NCI-H146 treated with DMSO at 0.1 percent for 48 hours (cell line): ENCODE measurements at regions not wholly inside any gene's neighbourhood (a gene's known extent, or its start where the extent isn't known, plus 50 kb on each side); places are given as distances from the start of the nearest gene placed in this dataset.
A peak's percentile ranks its signal among the peaks of the same experiment; 100 is the strongest.

Experiments
- DNase-seq: peaks from one replicate; lab custom pipeline; 2025; ENCODE audit not compliant: unreplicated experiment; lab: John Stamatoyannopoulos, UW

DNA sequence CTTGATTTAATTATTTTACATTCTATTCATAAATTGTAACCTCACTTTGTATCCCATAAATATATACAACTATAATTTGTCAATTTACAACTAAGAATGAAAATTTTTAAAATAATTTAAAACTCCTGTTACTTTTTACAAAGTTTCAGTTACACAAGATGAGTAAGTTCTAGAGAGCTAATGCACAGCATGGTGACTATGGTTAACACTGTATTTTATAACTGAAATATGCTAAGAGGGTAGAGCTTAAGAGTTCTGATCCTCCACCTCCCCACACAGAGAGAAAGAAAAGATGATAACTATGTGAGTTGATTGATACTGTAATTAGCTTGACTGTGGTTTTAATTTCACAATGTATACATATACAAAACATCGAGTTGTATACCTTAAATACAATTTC, 412.5 kb upstream of the DDI1 start:
- no peak for DNase-seq

DNA sequence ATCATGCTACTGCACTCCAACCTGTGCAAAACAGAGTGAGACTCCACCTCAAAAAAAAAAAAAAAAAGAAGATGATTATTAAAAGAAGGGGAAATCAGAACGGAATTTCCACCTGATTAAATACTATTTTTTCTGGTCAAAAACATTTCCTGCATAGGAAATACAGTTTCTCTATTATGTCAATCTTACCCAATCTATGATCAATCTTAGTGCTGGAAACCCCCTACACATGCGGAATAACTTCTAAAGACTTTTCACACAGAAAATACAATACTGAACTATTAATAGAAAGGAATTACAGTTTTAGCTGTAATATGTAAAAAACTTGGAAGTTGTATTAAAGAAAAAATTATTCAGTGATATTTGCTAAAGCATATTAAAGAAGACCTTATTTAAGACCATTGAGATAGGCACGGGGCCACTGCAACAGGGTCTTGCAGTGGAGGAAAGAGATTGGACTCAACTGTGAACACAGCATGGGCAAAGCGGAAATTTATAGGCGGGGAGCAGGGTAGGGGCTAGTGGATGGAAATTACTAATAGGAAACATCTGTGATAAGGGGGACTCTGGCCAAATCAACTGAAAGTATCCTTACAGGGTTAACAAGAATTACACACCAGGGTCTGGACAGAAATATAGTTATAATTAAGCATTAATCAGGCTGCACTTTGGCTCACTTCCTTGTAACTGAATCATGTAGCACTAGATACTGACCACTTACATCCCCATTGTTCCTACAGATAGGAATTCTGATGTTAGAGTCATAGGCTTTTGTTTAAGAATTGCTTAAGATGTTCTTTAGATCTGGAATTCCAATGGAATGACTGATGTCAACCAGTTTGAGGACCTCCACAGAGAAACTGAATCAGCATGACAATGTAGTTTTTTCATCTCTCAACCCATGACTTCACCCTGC, 411.5 kb upstream of the DDI1 start:
- DNase-seq = no peak

DNA sequence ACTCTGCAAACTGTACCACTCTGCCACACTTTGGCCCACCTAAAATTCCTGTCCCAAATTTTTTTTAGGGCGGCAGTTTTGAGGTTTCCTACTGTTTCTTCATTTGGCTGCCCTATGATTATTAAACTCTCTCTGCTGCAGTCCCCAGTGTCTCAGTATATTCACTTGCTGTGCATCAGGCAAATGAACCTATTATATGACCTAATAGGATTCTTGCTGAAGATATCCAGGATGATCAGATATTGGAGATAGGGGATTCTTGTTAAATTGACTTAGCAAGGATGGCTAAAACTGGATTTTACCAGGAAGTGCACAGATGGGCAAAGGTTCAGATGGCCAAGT, 410.8 kb upstream of the DDI1 start:
- DNase-seq = no peak

- DNase-seq = no peak
Observed at GRCh38 chr11:103628121-103628520, 408.3 kb upstream of the DDI1 start.

DNA sequence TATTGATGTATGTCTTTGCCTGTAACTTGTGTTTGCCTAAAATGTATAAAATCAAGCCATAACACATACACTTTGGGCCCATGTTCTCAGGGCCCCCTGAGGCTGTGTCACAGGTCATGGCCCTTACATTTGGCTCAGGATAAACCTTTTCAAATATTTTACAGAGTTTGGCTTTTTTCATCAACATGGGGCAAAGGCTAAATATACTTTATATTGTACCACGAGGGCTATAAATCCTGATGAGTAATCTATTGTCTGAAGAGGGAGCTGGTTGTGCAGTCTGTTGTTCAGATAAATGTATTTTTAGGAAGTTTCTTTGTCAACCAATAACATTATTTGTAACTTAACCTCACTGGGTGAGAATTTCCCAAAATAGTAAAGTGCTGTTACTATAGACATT, 404.6 kb upstream of the DDI1 start:
- no peak for DNase-seq

DNA sequence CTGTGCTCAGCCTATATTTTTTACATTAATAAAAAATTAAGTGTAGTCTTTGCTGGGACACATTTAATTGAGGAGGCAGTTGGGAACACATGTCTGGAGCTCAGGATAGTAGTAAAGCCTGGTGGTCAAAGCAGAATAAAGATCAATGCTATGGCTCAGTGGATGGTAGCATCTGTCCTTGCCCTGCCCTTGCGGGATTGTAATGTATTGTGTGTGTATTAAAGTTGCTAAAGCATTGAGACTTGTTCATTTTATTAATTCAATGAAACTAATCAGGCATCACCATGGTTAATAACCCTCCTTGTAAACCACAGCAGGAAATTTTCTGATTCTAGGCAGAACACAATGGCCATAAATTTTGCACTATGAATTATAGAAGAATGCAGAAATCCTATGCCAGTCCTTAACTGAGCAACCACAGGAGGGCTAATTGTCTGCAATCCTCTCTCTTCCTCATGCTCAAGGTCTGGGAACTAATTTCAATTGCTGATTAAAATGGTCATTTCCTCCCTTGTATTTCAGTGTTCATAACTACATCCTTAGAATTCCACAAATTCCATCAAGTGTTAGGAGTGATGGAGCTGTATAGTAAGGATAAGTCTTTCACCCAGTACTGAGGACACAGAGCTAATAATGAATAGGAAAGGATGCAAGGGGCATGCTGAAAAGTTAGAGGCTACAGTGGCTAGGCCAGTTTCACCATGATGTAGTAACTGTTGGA, 403.2 kb upstream of the DDI1 start:
- no peak for DNase-seq

DNA sequence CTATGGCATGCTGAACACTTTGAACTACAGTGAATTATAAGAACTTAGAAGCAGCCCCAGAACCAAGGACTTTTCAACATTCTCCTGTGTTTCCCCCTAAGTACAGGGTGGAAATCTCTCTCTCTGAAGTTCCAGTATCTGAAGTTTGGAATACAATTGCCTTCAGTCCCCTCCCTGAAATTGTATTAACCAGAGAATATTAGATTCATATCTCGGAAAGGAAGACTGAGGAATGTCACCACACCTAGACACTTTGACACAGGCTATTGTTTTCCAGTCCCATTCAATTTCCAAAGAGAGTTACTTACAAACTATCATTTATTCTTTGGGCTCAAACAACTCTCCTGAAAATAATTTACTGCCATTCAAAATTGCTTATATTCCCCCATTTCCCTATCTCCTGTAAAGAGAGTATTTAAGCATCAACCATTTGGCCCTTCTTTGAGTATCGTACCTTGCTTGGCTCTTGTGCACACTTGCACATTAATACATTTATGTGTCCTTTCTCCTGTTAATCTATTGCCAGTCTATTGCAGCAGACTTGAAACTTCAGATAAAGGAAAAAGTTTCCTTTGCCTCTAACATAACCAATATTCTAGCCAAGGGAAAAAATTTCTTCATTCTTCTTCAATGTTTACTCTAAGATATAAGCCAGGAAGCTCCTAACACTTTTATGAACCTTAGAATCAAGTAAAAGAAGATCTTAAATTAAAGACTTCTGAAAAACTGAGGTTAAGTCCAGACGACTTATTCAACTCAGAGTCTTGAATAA, 402.4 kb upstream of the DDI1 start:
- DNase-seq = no peak

DNA sequence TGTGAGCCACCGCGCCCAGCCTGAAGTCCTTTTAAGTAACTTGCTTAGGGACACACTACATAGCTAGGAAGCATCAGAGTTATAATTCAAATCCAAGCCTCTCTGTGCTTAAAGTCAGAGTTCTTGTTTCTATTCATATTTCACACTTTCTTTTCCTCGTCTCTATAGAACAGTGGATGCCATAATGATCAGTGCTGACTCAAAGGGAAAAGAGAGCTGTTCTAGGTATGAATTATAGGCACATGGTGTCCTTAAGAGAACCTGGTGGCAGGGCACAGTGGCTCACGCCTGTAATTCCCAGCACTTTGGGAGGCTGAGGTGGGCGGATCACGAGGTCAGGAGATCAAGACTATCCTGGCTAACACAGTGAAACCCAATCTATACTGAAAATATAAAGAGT, 400.2 kb upstream of the DDI1 start:
- DNase-seq = no peak

DNA sequence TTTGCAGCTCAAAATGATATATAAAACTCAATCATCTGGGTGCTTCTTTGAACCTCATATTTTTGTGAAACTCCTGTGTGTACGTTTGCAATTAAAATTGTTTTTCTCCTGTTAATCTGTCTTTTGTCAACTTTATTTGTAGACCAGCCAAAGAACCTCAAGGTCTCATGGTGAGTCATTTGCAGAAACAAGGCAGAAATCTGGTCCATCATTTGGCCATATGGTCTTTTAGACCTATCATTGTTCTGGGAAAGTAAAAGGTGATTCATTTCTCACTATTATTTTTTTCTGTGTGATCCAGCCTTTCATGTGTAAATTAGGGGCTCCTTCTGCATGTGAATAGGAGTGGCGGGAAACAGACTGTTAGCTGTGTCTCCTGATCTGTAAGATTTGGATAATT, 399.1 kb upstream of the DDI1 start:
- DNase-seq = no peak

DNA sequence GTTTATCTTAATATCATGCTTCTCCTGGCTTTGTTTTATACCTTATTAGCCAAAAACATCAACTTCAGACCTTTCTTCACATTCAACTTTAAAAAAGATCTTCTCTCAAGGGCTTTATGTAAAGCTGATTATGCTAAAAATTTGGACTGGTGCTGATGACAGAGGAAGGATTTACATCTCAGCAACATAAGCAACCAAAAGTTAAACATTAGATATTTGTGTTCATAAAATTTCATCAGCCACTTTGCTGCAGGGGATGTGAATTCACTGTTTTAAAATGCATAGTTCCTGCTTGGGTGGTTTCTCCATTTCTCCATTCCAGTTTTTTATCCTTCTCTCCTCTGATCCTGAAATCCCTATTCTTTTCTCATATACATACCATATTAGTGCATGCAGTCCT, 398.6 kb upstream of the DDI1 start:
- no peak for DNase-seq

DNA sequence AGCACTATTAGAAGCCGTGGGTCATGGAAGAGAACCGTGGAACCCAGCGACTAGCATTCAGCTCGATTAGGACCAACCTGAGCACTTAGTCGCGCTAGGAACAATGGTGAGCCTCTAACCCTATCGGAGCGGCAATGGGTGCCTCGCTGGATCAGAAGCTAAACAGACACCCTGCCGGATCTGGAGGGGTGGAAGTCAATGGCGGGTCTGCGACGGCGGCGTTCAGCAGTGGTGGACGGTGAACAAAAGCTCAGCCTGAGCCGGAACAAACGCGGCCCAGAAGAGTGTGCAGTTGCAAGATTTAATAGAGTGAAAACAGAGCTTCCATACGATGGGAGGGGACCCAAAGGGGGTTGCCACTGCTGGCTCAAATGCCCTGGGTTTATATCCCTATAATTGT, 391.8 kb upstream of the DDI1 start:
- DNase-seq = no peak

- no peak for DNase-seq
Observed at GRCh38 chr11:103648054-103648453, 388.4 kb upstream of the DDI1 start.

DNA sequence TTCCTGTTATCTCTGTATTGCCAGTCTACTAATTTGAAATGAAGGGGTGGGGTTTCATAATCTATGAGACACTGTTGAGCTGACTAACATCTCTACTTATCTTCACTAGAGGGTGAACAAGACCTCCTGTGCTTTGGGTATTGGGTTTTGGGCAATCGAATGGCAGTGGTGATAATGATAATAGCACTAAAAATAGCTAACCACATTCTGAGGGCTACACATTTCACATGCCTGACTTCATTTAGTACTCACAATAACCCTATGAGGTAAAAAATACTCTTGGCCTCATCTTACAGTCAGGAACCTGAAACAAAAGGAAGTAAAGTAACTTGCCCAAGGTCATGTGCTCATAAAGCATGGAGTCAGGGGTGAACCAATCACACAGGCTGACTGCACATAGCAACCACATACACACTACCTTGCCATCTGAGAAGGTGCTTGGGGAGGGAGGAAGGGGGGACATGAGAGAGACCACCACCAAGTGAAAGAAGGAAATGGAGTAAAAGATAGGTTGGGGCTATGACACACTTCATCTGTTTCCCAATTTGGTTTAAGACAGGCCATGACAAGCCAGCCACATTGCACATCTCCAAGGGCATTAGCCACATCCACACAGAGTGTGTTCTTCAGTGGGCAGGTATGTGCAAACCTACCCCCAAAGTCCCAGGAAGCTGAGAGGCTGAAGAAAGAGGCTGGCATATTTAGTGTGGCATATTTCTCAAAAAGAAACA, 387.6 kb upstream of the DDI1 start:
- DNase-seq = no peak

DNA sequence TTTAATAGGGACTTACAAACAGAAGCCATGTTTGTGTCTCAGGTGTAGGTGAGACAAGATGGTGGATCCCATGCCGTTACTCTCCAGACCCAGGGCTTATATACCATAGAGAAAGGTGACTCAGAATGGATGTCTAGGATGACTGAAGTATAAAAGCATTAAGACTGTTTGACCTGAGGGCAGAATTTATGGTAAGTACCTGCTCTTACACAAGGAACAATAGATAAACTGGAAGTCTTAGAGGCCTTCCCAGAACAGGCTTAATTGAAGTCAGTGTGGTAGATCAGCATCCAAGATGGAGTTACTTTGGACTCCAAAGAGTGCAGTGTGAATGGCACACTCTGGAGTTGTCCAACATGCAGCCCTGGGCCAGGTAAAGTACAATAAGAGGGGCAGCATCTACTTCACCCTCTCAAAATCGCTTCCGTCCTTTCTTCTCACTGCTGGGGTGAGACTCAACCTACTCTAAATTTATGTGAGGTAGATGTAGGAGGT, 387.0 kb upstream of the DDI1 start:
- DNase-seq = no peak

GRCh38 chr11:103650330-103650729, 386.1 kb upstream of the DDI1 start:
- DNase-seq = no peak

DNA sequence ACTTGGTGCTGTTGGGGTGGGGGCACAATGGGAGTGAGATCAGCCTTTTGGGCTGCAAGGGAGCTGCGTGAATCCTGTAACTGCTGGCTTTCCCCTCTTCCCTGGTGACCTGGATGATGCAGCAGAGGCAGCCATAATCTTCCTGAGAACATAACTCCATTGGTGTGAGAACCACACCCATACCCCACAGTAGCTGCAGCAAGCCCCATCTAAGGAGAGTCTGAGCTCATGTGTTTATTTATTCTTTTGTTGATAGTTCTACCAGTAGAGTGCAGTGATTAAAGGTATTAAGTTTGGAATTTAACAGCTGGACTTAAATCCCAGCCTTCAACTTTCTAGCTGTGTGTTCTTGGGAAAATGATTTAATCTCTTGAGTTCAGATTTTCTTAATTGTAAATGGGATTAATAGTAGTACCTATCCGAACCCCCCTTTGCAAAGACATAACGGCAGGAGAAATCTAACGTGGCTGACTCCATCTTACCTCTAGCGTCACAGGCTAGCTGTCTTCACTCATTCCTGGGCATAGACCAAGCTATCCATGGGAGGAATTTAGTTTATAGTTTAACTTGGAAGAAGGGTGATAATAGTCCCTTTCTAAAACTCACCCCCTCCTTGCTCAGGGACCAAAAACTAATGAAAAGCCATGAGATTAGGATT, 385.0 kb upstream of the DDI1 start:
- DNase-seq = no peak

DNA sequence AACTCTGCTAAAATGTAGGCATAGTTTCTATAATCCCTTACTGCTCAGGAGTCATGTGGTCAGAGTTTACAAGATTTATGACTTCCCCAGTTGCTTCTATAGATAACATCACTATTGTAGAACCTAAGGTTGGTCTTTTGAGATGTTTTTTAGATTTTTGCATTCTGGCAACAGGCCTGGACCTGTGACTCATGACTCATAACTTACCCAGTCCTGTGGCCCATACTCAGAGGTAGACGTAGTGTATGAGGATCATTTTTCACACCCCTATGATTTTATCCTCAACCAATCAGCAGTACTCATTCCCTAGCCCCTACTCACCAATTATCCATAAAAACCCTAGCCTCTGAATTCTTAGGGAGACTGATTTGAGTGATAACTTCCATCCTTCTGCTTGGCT, 384.4 kb upstream of the DDI1 start:
- DNase-seq = no peak

- DNase-seq = no peak
Observed at GRCh38 chr11:103656382-103656781, 380.1 kb upstream of the DDI1 start.

DNA sequence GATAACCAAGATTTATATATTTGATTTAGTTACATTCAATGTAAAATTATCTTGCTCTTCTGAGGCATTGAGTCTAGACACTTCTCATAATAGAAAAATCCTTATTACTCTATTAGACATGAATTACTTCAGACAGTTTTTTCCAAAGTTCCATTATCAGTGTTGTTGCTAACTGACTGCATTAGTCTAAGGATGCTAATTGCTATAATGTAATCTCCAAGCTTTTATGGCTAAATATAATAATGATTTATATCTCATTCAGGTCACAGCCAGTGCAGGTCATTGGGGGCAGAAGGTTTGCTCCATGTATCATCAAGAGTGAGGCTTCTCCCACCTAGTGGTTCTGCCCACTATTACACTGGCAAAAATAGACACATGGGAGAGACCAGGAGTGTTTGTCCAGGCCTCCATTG, 377.2 kb upstream of the DDI1 start:
- DNase-seq = peak; percentile 3

GRCh38 chr11:103659743-103660142, 376.7 kb upstream of the DDI1 start:
- DNase-seq = no peak
